ENCODE measurements at regions not wholly inside any gene's neighbourhood (a gene's known extent, or its start where the extent isn't known, plus 50 kb on each side); places are given as distances from the start of the nearest gene placed in this dataset.

DNA sequence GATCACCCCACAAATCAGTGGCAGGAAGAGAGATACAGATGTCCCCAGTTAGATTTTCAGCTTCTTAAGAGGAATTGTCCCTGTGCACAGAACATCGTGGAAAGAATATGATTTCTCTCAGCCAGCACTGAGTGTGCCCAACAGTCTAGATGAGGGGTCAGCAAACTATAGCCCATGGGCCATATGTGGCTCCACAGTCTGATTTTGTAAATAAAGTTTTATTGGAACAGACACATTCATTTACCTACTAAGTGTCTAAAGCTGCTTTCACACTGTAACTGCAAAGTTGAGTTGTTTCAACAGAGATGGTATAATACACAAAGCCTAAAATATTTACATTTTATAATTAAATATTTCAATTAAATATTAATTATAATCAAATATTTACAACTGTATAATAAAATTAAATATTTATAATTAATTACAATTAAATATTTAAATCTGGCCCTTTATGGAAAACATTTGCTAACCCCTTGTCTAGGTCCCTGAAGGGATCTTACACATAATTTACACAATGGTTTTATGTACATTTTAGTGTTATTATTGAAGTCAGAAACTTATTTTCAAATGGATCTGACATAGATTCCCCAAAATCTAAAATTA lies 407.6 kb downstream of the PTPRU start:
- Histone ChIP-seq H3K27me3 (ENCODE audit: low read length) (no peaks in the 10 kb centered on the region), H3K9me3 (ENCODE audit: low read length) (no peaks in the 10 kb centered on the region), H3K9ac (ENCODE audit: low read length) (no peak overlapping the region), H3K4me3 (ENCODE audit: low read length) (no peak overlapping the region), H3K4me1 (ENCODE audit: low read length) (no peaks in the 10 kb centered on the region), H2AFZ (ENCODE audit: low read length) (no peak overlapping the region), H3K27ac (ENCODE audit: low read length) (no peak overlapping the region), H3K9me2 (replicated peaks; ENCODE audit: insufficient read depth, low read length) (no peaks in the 10 kb centered on the region), H3K4me2 (ENCODE audit: low read depth, low read length, poor library complexity, severe bottlenecking) (no peak overlapping the region), H3K36me3 (ENCODE audit: insufficient read depth, low read length) (no peaks in the 10 kb centered on the region), H4K20me1 (ENCODE audit: insufficient read depth, low read depth, low read length) (0 out of 2 replicates have a peak, but pooled peaks cover 3% of the 10 kb centered on the region), H3K79me2 (ENCODE audit: low read length) (no peaks in the 10 kb centered on the region)
- DNase-seq, result no peak

DNA sequence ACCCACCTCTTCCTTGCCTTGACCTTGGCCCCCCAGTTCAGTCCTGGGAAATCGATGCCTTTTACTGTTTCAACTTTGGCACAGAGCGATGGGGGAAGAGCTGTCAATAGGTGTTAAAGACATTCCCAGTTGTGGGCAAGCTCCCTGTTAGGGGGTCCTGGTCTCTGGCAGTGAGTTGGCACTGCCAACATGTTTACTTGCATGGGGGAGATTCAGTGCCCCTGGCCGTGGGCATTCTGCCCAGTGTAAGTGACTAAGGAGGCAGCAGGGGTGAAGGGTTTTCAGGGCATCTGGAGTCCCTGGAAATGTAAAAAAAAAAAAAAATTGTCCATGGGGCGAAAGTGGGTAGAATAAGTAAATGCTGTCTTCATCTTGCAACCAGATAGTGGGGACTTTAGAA lies 407.0 kb downstream of the PTPRU start:
- H3K4me1 ChIP-seq (ENCODE audit: low read length), result no peaks in the 10 kb centered on the region
- H3K9me3 ChIP-seq (ENCODE audit: low read length), result no peaks in the 10 kb centered on the region
- 0 out of 2 replicates have a peak, but pooled peaks cover 3% of the 10 kb centered on the region for H4K20me1 ChIP-seq (ENCODE audit: insufficient read depth, low read depth, low read length)
- no peak overlapping the region for H2AFZ ChIP-seq (ENCODE audit: low read length)
- no peak overlapping the region for H3K9ac ChIP-seq (ENCODE audit: low read length)
- H3K9me2 ChIP-seq (replicated peaks; ENCODE audit: insufficient read depth, low read length), result no peaks in the 10 kb centered on the region
- no peak overlapping the region for H3K4me2 ChIP-seq (ENCODE audit: low read depth, low read length, poor library complexity, severe bottlenecking)
- DNase-seq, result no peak
- no peak overlapping the region for H3K4me3 ChIP-seq (ENCODE audit: low read length)
- H3K27ac ChIP-seq (ENCODE audit: low read length), result no peak overlapping the region
- no peaks in the 10 kb centered on the region for H3K79me2 ChIP-seq (ENCODE audit: low read length)
- no peaks in the 10 kb centered on the region for H3K27me3 ChIP-seq (ENCODE audit: low read length)
- H3K36me3 ChIP-seq (ENCODE audit: insufficient read depth, low read length), result no peaks in the 10 kb centered on the region

DNA sequence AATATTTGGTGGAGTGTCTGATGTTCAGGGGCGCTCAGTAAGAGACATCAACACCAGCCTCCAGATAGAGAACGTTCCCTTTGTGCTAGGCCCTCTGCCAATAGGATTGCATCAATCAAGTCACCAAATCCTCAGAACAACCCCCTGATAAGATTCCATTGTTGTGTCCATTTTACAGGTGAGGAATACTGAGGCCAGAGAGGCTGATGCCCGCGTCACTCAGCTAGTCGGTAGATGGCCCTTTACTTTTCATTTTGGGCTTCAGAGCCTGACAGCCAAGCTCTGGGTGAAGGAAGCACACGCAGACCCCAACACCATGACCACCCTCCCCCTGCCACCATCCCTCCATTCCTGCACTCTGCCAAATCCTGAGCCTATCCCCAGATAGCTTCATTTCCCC lies 406.2 kb downstream of the PTPRU start:
- no peak overlapping the region for H3K27ac ChIP-seq (ENCODE audit: low read length)
- DNase-seq, result no peak
- H3K4me1 ChIP-seq (ENCODE audit: low read length), result no peaks in the 10 kb centered on the region
- H3K27me3 ChIP-seq (ENCODE audit: low read length), result no peaks in the 10 kb centered on the region
- no peak overlapping the region for H3K4me3 ChIP-seq (ENCODE audit: low read length)
- no peak overlapping the region for H2AFZ ChIP-seq (ENCODE audit: low read length)
- no peaks in the 10 kb centered on the region for H3K36me3 ChIP-seq (ENCODE audit: insufficient read depth, low read length)
- no peaks in the 10 kb centered on the region for H3K79me2 ChIP-seq (ENCODE audit: low read length)
- H3K9me2 ChIP-seq (replicated peaks; ENCODE audit: insufficient read depth, low read length), result no peaks in the 10 kb centered on the region
- H3K4me2 ChIP-seq (ENCODE audit: low read depth, low read length, poor library complexity, severe bottlenecking), result no peak overlapping the region
- H3K9ac ChIP-seq (ENCODE audit: low read length), result no peak overlapping the region
- no peaks in the 10 kb centered on the region for H3K9me3 ChIP-seq (ENCODE audit: low read length)
- 0 out of 2 replicates have a peak, but pooled peaks cover 3% of the 10 kb centered on the region for H4K20me1 ChIP-seq (ENCODE audit: insufficient read depth, low read depth, low read length)

DNA sequence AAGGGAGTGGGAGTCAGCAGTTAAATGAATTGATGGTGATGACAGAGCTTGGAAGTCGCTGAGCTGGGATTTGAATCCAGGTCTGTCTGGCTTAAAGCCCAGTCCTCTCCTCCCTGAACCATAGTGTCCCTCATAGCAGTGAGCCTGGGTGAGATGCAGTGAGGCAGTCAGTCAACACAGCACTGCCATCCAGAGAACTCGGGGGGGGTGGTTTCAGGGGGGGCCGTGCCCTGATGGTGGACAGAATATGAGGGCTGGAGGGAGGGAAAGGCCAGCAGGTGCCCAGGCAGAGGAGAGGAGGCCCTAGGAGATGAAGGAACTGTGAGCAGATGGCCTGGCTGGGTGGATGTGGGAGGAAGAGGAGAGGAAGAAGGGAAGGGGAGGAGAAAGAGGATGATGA lies 405.6 kb downstream of the PTPRU start:
- H4K20me1 ChIP-seq (ENCODE audit: insufficient read depth, low read depth, low read length), result 0 out of 2 replicates have a peak, but pooled peaks cover 3% of the 10 kb centered on the region

DNA sequence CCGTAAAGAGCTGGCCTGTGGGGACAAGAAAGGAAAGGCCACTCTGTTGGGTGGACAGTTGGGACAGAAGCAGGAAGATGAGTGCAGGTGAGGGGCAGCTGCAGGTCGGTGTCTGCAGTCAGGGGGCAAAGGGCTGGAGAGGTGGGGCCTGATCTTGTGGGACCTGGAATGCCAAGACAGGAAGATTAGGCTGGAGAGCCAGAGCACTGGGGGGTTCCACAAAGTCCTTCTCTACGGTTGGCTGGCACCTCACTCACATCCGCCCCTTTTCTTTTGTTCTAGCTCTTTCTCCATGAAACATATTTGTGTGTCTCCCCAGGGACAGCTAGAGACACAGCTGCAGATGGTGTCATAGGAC lies 404.1 kb downstream of the PTPRU start:
- Histone ChIP-seq H3K27ac (ENCODE audit: low read length) (no peak overlapping the region), H3K9ac (ENCODE audit: low read length) (no peak overlapping the region), H3K4me2 (ENCODE audit: low read depth, low read length, poor library complexity, severe bottlenecking) (no peak overlapping the region), H3K4me3 (ENCODE audit: low read length) (no peak overlapping the region), H3K9me2 (replicated peaks; ENCODE audit: insufficient read depth, low read length) (no peaks in the 10 kb centered on the region), H3K9me3 (ENCODE audit: low read length) (no peaks in the 10 kb centered on the region), H3K36me3 (ENCODE audit: insufficient read depth, low read length) (no peaks in the 10 kb centered on the region), H2AFZ (ENCODE audit: low read length) (no peak overlapping the region), H3K27me3 (ENCODE audit: low read length) (no peaks in the 10 kb centered on the region), H3K4me1 (ENCODE audit: low read length) (no peaks in the 10 kb centered on the region), H3K79me2 (ENCODE audit: low read length) (no peaks in the 10 kb centered on the region), H4K20me1 (ENCODE audit: insufficient read depth, low read depth, low read length) (0 out of 2 replicates have a peak, but pooled peaks cover 3% of the 10 kb centered on the region)
- no peak for DNase-seq

More for the DNA sequence above, 405.6 kb downstream of the PTPRU start:
- H3K36me3 ChIP-seq (ENCODE audit: insufficient read depth, low read length), result no peaks in the 10 kb centered on the region
- no peak for DNase-seq
- no peaks in the 10 kb centered on the region for H3K4me1 ChIP-seq (ENCODE audit: low read length)
- no peaks in the 10 kb centered on the region for H3K79me2 ChIP-seq (ENCODE audit: low read length)
- no peak overlapping the region for H3K4me2 ChIP-seq (ENCODE audit: low read depth, low read length, poor library complexity, severe bottlenecking)
- no peaks in the 10 kb centered on the region for H3K9me2 ChIP-seq (replicated peaks; ENCODE audit: insufficient read depth, low read length)
- no peak overlapping the region for H3K27ac ChIP-seq (ENCODE audit: low read length)
- no peak overlapping the region for H2AFZ ChIP-seq (ENCODE audit: low read length)
- no peak overlapping the region for H3K9ac ChIP-seq (ENCODE audit: low read length)
- H3K9me3 ChIP-seq (ENCODE audit: low read length), result no peaks in the 10 kb centered on the region
- H3K4me3 ChIP-seq (ENCODE audit: low read length), result no peak overlapping the region
- H3K27me3 ChIP-seq (ENCODE audit: low read length), result no peaks in the 10 kb centered on the region

DNA sequence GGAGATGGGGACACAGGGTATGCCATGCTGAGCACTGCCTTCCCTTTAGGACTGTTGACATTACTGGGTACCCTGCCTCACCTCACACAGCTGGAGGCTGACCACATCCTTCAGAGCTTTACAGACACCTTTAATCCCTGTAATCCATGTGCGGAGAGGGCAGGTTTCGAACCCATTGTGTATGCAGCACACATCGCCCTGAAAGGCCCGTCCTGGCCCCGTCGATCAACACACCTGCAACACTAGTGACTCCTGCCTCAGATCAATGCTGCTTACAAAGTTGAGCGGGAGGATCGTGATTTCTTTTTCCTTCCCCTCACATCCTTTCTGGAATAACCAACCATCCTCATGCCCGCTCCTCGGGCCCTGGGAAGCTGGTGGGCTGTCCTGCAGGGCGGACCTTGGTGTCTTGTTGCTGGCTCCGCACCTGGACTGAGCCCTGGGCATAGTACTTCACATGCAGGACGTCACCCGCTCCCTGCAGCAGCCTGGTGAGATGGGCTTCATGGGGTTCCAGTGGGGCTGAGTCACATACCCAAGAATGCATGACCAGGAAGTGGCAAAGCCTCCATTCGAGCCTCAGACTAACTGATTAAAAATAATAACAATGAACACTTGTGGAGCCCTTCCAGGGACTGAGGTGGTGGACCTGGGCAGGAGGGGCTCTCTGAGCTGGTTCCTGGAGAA lies 403.6 kb downstream of the PTPRU start:
- Histone ChIP-seq H4K20me1 (ENCODE audit: insufficient read depth, low read depth, low read length) (0 out of 2 replicates have a peak, but pooled peaks cover 3% of the 10 kb centered on the region), H3K4me3 (ENCODE audit: low read length) (no peak overlapping the region), H2AFZ (ENCODE audit: low read length) (no peak overlapping the region), H3K79me2 (ENCODE audit: low read length) (no peaks in the 10 kb centered on the region), H3K4me2 (ENCODE audit: low read depth, low read length, poor library complexity, severe bottlenecking) (no peak overlapping the region), H3K27me3 (ENCODE audit: low read length) (no peaks in the 10 kb centered on the region), H3K9me2 (replicated peaks; ENCODE audit: insufficient read depth, low read length) (no peaks in the 10 kb centered on the region), H3K36me3 (ENCODE audit: insufficient read depth, low read length) (no peaks in the 10 kb centered on the region), H3K4me1 (ENCODE audit: low read length) (no peaks in the 10 kb centered on the region), H3K27ac (ENCODE audit: low read length) (no peak overlapping the region), H3K9me3 (ENCODE audit: low read length) (no peaks in the 10 kb centered on the region), H3K9ac (ENCODE audit: low read length) (no peak overlapping the region)
- no peak for DNase-seq

DNA sequence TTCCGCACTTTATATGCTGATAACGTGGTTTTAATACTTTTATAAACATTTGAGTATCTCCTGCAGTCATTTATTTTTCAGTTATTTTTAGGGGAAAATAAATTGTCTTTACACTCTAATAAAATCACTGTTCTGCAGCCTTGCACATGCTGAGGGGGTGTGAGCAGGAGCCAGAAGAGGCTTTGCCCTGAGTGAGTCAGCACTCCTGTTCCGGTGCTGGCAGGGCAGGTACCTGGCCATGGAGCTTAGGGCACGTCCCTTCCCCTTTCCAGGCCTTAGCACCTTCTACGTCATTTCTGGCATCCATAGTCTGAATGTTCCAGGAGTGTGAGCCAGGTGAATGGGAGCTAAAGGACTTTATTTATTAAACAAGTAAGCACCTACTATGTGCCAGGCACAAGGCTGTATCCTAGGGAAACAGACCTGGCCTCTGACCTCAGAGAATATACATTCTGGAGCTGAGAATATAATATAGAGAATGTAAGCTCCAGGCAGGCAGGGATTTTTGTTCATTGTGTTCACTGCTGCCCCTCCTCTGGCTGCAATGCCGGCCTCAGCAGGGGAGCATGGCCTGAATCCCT lies 402.9 kb downstream of the PTPRU start:
- Histone ChIP-seq H4K20me1 (ENCODE audit: insufficient read depth, low read depth, low read length) (0 out of 2 replicates have a peak, but pooled peaks cover 3% of the 10 kb centered on the region), H3K9me3 (ENCODE audit: low read length) (no peaks in the 10 kb centered on the region), H3K36me3 (ENCODE audit: insufficient read depth, low read length) (no peaks in the 10 kb centered on the region), H3K27ac (ENCODE audit: low read length) (no peak overlapping the region), H3K9me2 (replicated peaks; ENCODE audit: insufficient read depth, low read length) (no peaks in the 10 kb centered on the region), H3K9ac (ENCODE audit: low read length) (no peak overlapping the region), H3K4me3 (ENCODE audit: low read length) (no peak overlapping the region), H3K79me2 (ENCODE audit: low read length) (no peaks in the 10 kb centered on the region), H3K4me1 (ENCODE audit: low read length) (no peaks in the 10 kb centered on the region), H2AFZ (ENCODE audit: low read length) (no peak overlapping the region), H3K27me3 (ENCODE audit: low read length) (no peaks in the 10 kb centered on the region), H3K4me2 (ENCODE audit: low read depth, low read length, poor library complexity, severe bottlenecking) (no peak overlapping the region)
- no peak for DNase-seq

DNA sequence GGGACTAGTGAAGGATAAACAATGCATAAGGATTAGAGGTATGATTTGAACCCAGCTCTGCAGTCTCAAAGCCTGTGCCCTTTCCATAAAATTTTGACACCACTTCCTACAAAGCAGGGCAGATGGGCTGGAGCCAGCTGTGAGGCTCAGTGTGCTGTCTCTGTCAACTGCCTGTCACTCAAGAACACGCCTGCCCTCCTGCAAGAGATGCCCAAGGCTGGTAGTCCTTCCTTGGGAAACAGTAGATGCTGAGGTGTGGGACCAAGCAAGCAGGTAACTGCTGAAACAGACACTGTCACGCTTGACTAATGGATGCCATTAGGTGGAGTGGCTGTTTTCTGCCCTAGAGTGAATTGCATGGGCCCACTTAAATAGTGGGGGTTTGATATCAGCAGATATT lies 402.0 kb downstream of the PTPRU start:
- no peaks in the 10 kb centered on the region for H3K9me3 ChIP-seq (ENCODE audit: low read length)

More for the DNA sequence above, 402.0 kb downstream of the PTPRU start:
- H3K9ac ChIP-seq (ENCODE audit: low read length), result no peak overlapping the region
- no peak for DNase-seq
- H3K9me2 ChIP-seq (replicated peaks; ENCODE audit: insufficient read depth, low read length), result no peaks in the 10 kb centered on the region
- H3K79me2 ChIP-seq (ENCODE audit: low read length), result no peaks in the 10 kb centered on the region
- no peaks in the 10 kb centered on the region for H3K36me3 ChIP-seq (ENCODE audit: insufficient read depth, low read length)
- no peak overlapping the region for H2AFZ ChIP-seq (ENCODE audit: low read length)
- no peaks in the 10 kb centered on the region for H3K4me1 ChIP-seq (ENCODE audit: low read length)
- H3K4me2 ChIP-seq (ENCODE audit: low read depth, low read length, poor library complexity, severe bottlenecking), result no peak overlapping the region
- no peak overlapping the region for H3K4me3 ChIP-seq (ENCODE audit: low read length)
- H3K27me3 ChIP-seq (ENCODE audit: low read length), result no peaks in the 10 kb centered on the region
- no peak overlapping the region for H3K27ac ChIP-seq (ENCODE audit: low read length)
- H4K20me1 ChIP-seq (ENCODE audit: insufficient read depth, low read depth, low read length), result 0 out of 2 replicates have a peak, but pooled peaks cover 3% of the 10 kb centered on the region
